ENCODE measurements at regions not wholly inside any gene's neighbourhood (a gene's known extent, or its start where the extent isn't known, plus 50 kb on each side); places are given as distances from the start of the nearest gene placed in this dataset.
"Not testable (repeated sequence)": the region's sequence is repeated elsewhere in the genome, so short reads cannot be mapped to it uniquely, and the experiment has no call there.

GRCh38 chr2:195360242-195360641, 296.8 kb upstream of the SLC39A10 start:
- peak in 1 of 56 donors; percentile 22 for DNase-seq

GRCh38 chr2:195359043-195359735, 297.8 kb upstream of the SLC39A10 start:
- no peak for DNase-seq

GRCh38 chr2:195356920-195357440, 300.0 kb upstream of the SLC39A10 start:
- DNase-seq, result no peak

- no peak for DNase-seq
Measured at GRCh38 chr2:195356026-195356425, 301.0 kb upstream of the SLC39A10 start.

DNA sequence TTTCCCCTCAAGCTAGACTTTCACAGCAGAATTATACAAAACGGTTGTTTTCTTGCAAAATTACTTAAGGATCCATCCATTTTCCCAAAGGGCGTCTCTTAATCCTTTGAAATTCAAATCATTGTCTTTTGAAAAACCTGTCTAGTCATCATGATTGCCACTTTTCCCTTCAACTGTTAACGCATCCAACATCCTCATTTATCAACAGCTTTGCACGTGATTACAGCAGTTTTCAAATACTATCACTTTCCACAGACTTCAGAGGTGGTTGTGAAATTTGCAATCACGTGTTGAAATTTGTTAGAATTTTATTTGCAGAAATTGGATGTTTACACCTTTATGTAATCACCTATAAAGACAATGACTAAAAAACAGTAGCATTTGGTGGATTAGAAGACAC, 304.4 kb upstream of the SLC39A10 start:
- no peak for DNase-seq

- no peak for DNase-seq
Measured at GRCh38 chr2:195343942-195344530, 313.0 kb upstream of the SLC39A10 start.

DNA sequence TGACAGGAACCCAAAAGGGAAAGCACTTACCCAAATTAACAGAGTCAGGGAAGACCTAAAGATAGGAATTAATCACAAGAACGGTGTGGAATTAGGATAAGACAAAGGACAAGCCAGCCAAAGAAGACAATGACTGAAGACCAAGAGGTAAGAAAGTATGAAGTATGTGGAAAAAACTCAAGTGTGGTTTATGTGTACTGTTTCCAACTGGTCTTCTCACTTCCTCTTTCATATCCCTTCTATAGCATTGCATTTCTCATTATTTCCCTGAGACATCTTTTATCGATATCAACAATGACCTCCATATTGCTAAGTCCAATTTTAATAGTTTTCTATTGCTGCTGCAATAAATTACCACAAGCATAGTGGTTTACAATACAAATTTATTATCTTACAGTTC, 313.5 kb upstream of the SLC39A10 start:
- DNase-seq, result no peak

- no peak for DNase-seq
Measured at GRCh38 chr2:195342061-195342460, 315.0 kb upstream of the SLC39A10 start.

- no peak for DNase-seq
Measured at GRCh38 chr2:195338856-195339255, 318.2 kb upstream of the SLC39A10 start.

- DNase-seq, result no peak
Measured at GRCh38 chr2:195337597-195337996, 319.4 kb upstream of the SLC39A10 start.

DNA sequence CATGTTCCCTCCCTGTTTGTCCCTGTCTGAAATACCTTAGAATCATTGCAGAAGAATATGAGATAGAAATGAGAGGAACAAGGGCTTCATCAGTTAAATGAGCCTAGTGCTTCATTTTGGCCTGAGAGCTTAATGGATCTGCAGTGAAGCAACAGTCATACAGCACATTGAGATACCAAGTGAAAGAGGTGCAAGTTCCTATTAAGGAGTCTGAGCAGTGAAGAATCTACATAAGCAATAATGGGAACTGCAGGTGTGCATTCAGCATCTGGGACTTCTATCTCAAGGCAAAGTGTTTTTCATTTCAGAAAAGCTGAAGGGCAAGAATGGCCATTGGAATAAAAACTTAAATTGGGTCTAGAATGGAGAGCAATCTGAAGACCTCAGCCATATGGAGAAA, 323.2 kb upstream of the SLC39A10 start:
- DNase-seq, result no peak

- no peak for DNase-seq
Measured at GRCh38 chr2:195331966-195332365, 325.1 kb upstream of the SLC39A10 start.

DNA sequence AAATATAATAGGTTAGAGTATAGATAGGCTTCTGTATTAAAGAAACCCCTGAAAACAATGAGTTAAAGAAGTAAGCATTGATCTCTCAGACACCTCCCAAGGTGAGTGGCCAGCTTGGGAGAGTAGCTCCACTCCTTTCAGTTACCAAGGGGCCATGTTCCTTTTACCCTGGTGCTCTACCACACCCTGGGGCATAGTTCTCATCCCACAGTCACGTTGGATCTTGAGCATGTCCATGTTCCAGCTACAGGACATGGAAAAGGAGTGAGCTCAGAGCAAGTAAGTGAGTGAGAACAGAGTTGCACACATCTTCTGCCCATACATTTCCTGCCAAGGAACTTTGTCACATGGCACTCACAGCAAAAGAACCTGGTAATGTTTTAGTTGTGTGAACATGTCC, 325.9 kb upstream of the SLC39A10 start:
- no peak for DNase-seq

- no peak for DNase-seq
Measured at GRCh38 chr2:195330513-195330956, 326.5 kb upstream of the SLC39A10 start.

- not testable (repeated sequence) for DNase-seq
Measured at GRCh38 chr2:195329784-195330183, 327.2 kb upstream of the SLC39A10 start.

DNA sequence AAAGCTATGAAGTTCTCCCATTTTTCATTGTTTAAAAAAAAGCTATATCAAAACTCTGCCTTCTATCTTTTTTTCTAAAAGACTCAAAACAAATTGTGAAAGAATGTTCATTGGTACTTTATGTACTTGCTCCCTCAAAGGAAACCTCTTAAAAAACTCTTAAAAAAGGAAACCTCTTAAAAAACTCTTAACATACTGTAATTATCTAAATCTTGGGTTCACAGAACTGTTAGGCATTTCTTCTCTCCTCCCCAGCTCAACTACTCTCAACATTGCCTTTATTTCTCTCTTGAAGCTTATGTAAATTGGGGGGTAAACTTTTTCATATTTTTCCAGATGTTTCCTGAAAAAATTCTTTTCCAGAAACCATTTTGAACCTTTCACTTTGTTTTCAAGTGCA, 330.5 kb upstream of the SLC39A10 start:
- no peak for DNase-seq

DNA sequence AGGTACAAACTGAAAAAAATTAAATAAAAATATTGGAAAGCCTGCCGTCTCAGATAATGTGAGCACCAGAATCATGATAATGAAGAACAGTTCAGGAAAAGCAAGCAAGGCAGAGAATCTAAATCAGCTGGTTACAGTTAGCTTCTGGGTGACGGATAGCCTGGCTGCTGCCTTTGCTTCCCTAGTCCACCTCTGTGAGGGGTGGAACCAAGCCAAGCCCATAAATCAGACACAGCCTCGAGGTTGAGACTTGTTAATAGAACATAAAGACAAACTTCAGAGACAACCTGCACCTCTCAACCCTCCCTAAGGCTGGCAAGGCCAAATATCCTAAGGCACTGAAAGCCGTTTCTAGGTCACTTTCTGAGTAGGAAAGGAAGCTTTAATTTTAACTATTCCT, 334.7 kb upstream of the SLC39A10 start:
- DNase-seq, result no peak

GRCh38 chr2:195320413-195320973, 336.5 kb upstream of the SLC39A10 start:
- no peak for DNase-seq

DNA sequence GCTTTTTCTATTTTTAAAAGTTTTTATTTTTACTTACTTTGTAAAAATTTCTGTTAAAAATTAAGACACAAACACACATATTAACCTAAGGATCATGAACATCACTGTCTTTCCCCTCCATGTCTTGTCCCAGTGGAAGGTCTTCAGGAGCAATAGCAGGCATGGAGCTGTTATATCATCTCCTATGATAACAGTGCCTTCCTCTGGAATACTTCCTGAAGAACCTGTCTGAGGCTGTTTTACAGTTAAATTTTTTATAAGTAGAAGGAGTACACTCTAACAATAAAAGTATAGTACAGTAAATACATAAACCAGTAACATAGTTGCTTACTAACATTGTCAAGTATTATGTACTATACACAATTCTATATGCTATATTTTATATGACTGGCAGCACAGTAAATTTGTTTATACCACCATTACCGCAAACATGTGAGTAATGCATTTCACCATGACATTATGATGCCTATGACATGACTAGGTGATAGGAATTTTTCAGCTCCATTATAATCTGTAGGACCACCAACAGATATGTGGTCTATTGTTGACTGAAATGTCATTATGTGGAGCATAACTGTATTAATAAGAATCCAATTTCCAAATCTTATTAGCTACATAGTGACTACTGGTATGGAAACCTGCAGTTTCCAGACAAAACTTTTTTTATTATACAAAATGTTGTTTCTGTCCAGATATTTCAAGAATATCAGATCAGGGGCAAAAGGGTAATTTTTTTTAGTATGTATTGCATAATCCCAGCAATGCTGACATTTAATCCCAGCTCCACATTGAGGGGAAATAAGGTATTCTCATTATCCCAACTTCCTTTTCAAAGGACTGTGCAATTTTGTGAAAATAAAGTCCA, 337.2 kb upstream of the SLC39A10 start:
- DNase-seq, result no peak

- DNase-seq, result no peak
Measured at GRCh38 chr2:195319112-195319460, 337.9 kb upstream of the SLC39A10 start.

DNA sequence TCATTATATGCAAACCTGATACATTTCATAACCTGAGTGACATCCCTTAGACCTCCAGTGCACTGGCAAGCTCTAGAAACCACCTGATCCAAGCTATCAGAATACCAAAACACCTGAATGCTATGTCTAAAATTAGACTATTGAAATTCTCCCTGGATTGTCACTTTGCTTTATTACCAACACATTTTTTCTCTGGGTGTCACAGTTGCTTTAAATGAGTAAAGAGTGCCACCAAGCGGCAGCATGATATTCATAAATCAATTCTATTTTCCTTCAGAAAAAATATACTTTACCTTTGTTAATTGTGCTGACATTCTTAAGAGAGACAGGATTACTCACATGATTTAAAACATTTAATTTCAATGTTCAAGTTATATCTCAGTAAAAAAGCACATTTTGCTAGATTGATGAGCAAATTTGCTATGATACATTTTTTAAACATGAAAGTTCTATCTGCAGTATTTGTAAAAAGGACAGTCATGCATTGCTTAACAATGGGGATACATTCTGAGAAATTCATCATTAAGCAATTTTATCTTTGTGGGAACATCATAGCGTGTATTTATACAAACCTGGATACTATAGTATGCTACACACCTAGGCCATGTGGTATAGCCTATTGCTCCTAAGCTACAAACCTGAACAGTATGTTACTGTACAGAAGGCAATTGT, 338.4 kb upstream of the SLC39A10 start:
- DNase-seq, result peak in 14 of 56 donors; percentile 1 to 64 (median 12)

Data from nucleus accumbens (tissue), 56 donors.